BE2C (cell line): ENCODE measurements at regions not wholly inside any gene's neighbourhood (a gene's known extent, or its start where the extent isn't known, plus 50 kb on each side); places are given as distances from the start of the nearest gene placed in this dataset.
"Not testable (repeated sequence)": the region's sequence is repeated elsewhere in the genome, so short reads cannot be mapped to it uniquely, and the experiment has no call there.

Experiments used
- DNase-seq: peaks from one replicate; pipeline ENCODE4 v3.0.0-alpha.2; 2020
- H3K27me3 ChIP-seq: fragments of 250-450 bp; sonication (Bioruptor Pico); 2 replicates; pipeline ENCODE4 v1.5.1; 2020; ENCODE audit warnings: mild to moderate bottlenecking
- H3K36me3 ChIP-seq: fragments of 250-450 bp; sonication (Bioruptor Pico); 2 replicates; pipeline ENCODE4 v1.5.1; 2020; ENCODE audit warnings: mild to moderate bottlenecking
- H3K4me1 ChIP-seq: fragments of 250-450 bp; sonication (Bioruptor Pico); 2 replicates; pipeline ENCODE4 v1.5.1; 2020
- H3K4me3 ChIP-seq: 2 replicates; pipeline ENCODE4 v1.5.1; 2011; ENCODE audit warnings: low read depth, low read length
- H3K9me3 ChIP-seq: fragments of 250-450 bp; sonication (Bioruptor Pico); 2 replicates; pipeline ENCODE4 v1.5.1; 2020

- not testable (repeated sequence) for H3K4me3 ChIP-seq, H3K4me1 ChIP-seq, H3K36me3 ChIP-seq, H3K27me3 ChIP-seq, H3K9me3 ChIP-seq, DNase-seq
These were observed 521.6 kb downstream of the IRS2 start for GRCh38 chr13:109264603-109265437.

GRCh38 chr13:109257761-109258157, 528.6 kb downstream of the IRS2 start:
- not testable (repeated sequence) for H3K4me3 ChIP-seq, H3K9me3 ChIP-seq, H3K27me3 ChIP-seq, H3K36me3 ChIP-seq, H3K4me1 ChIP-seq, DNase-seq
